Smooth muscle cell (in vitro differentiated cells): ENCODE measurements at regions not wholly inside any gene's neighbourhood (a gene's known extent, or its start where the extent isn't known, plus 50 kb on each side); places are given as distances from the start of the nearest gene placed in this dataset.

Experiments used
- DNase-seq: peaks from one replicate; lab custom pipeline; 2025; ENCODE audit not compliant: unreplicated experiment; lab: John Stamatoyannopoulos, UW
- H2AFZ ChIP-seq: fragments of 200-600 bp; sonication (generic); 2 replicates; pipeline ENCODE4 v1.6.0; 2016; ENCODE audit warnings: antibody characterized with exemption, low read depth, mild to moderate bottlenecking
- H3F3A ChIP-seq: fragments of 200-600 bp; sonication (generic); 2 replicates; pipeline ENCODE4 v1.6.0; 2017; ENCODE audit warnings: antibody characterized with exemption, low read depth
- H3K27ac ChIP-seq: fragments of 200-600 bp; sonication (generic); 2 replicates; pipeline ENCODE4 v1.5.1; 2016; ENCODE audit warnings: low read depth, mild to moderate bottlenecking
- H3K27me3 ChIP-seq: fragments of 200-600 bp; sonication (generic); 2 replicates; pipeline ENCODE4 v1.6.1; 2016; ENCODE audit warnings: low read depth, mild to moderate bottlenecking
- H3K36me3 ChIP-seq: fragments of 200-600 bp; sonication (generic); 2 replicates; pipeline ENCODE4 v1.5.1; 2016; ENCODE audit warnings: low read depth
- H3K4me1 ChIP-seq: fragments of 200-600 bp; sonication (generic); 2 replicates; pipeline ENCODE4 v1.5.1; 2016; ENCODE audit warnings: low read depth
- H3K4me2 ChIP-seq: fragments of 200-600 bp; sonication (generic); 2 replicates; pipeline ENCODE4 v1.6.0; 2016; ENCODE audit warnings: mild to moderate bottlenecking
- H3K4me3 ChIP-seq: fragments of 200-600 bp; sonication (generic); 2 replicates; pipeline ENCODE4 v1.5.1; 2016; ENCODE audit warnings: mild to moderate bottlenecking
- H3K79me2 ChIP-seq: fragments of 200-600 bp; sonication (generic); 2 replicates; pipeline ENCODE4 v1.6.0; 2016; ENCODE audit warnings: low read depth, mild to moderate bottlenecking
- H3K9ac ChIP-seq: fragments of 200-600 bp; sonication (generic); 2 replicates; pipeline ENCODE4 v1.6.0; 2016; ENCODE audit warnings: low read depth
- H3K9me3 ChIP-seq: fragments of 200-600 bp; sonication (generic); replicated peaks from 2 replicates; pipeline ENCODE4 v1.5.1; 2016; ENCODE audit warnings: low read depth
- H4K20me1 ChIP-seq: fragments of 200-600 bp; sonication (generic); 2 replicates; pipeline ENCODE4 v1.6.0; 2016; ENCODE audit warnings: low read depth
- CTCF ChIP-seq: fragments of 200-600 bp; sonication (generic); IDR thresholded peaks from 2 replicates; pipeline ENCODE4 v1.5.1; 2017; ENCODE audit warnings: borderline replicate concordance, mild to moderate bottlenecking, antibody characterized with exemption; ENCODE audit not compliant: insufficient read depth, poor library complexity, severe bottlenecking
- WGBS: methylation state at CpG from one replicate; pipeline ENCODE4 v1.1.7; 2016; ENCODE audit warnings: low lambda C conversion rate; 5-methylcytosine and 5-hydroxymethylcytosine counted together

- Histone ChIP-seq H3K9ac (peak overlapping the region; percentile 91), H2AFZ (no peak overlapping the region)
- 20% methylated on average over 20 of the region's 20 CpGs for WGBS
Measured at GRCh38 chr6:40755046-40755681, 168.0 kb upstream of the LRFN2 start.

GRCh38 chr6:40754461-40755045, 167.4 kb upstream of the LRFN2 start:
- Histone ChIP-seq H3K9me3 (no peaks in the 10 kb centered on the region), H3K4me1 (peaks cover 11% of the 10 kb centered on the region), H3K4me3 (no peak overlapping the region), H3K9ac (peak overlapping the region; percentile 15), H3K79me2 (no peaks in the 10 kb centered on the region), H3K27ac (peak overlapping the region; percentile 98), H3K36me3 (no peaks in the 10 kb centered on the region), H4K20me1 (no peaks in the 10 kb centered on the region), H3K27me3 (peaks cover 30% of the 10 kb centered on the region), H2AFZ (no peak overlapping the region), H3K4me2 (peak overlapping the region; percentile 80), H3F3A (peaks cover 4% of the 10 kb centered on the region)
- TF ChIP-seq CTCF, result no peak
- no peak for DNase-seq
- WGBS, result 68% methylated on average over 30 of the region's 30 CpGs

More at GRCh38 chr6:40755046-40755681, 168.0 kb upstream of the LRFN2 start:
- Histone ChIP-seq H3K36me3 (no peaks in the 10 kb centered on the region), H3K4me3 (no peak overlapping the region), H3K4me2 (peak overlapping the region; percentile 80), H3K4me1 (peaks cover 11% of the 10 kb centered on the region), H3K79me2 (no peaks in the 10 kb centered on the region), H3K27me3 (peaks cover 24% of the 10 kb centered on the region), H3F3A (peaks cover 4% of the 10 kb centered on the region), H3K9me3 (no peaks in the 10 kb centered on the region), H4K20me1 (no peaks in the 10 kb centered on the region), H3K27ac (peak overlapping the region; percentile 98)
- peak; percentile 41 for DNase-seq
- TF ChIP-seq CTCF, result peak; percentile 16

- Histone ChIP-seq H3K36me3 (no peaks in the 10 kb centered on the region), H3K4me2 (no peak overlapping the region), H4K20me1 (no peaks in the 10 kb centered on the region), H3K9me3 (no peaks in the 10 kb centered on the region), H3K9ac (no peak overlapping the region), H3K79me2 (no peaks in the 10 kb centered on the region), H3K4me3 (no peak overlapping the region), H3K4me1 (peaks cover 11% of the 10 kb centered on the region), H3K27me3 (peaks cover 37% of the 10 kb centered on the region), H3F3A (peaks cover 4% of the 10 kb centered on the region), H3K27ac (no peak overlapping the region), H2AFZ (no peak overlapping the region)
- DNase-seq, result no peak
- WGBS, result 67% methylated on average over 3 of the region's 3 CpGs
- TF ChIP-seq CTCF, result no peak
Measured at GRCh38 chr6:40753675-40754448, 166.7 kb upstream of the LRFN2 start.
